Neural cell (in vitro differentiated cells): ENCODE measurements at regions not wholly inside any gene's neighbourhood (a gene's known extent, or its start where the extent isn't known, plus 50 kb on each side); places are given as distances from the start of the nearest gene placed in this dataset.

Source experiments
- H2AFZ ChIP-seq: fragments of 200-600, 300-800 bp; sonication (generic), shearing (Covaris generic); 2 replicates; pipeline ENCODE4 v1.6.0; 2014; ENCODE audit warnings: low read depth, mild to moderate bottlenecking, antibody characterized with exemption, low read length, moderate library complexity
- H3F3A ChIP-seq: fragments of 200-600 bp; shearing (Covaris generic); 2 replicates; pipeline ENCODE4 v1.6.1; 2016; ENCODE audit warnings: mild to moderate bottlenecking, moderate library complexity, mixed read lengths, antibody characterized with exemption, low read length; ENCODE audit not compliant: insufficient read depth, poor library complexity, severe bottlenecking
- H3K27ac ChIP-seq: fragments of 200-600, 300-800 bp; sonication (generic), shearing (Covaris generic); 2 replicates; pipeline ENCODE4 v1.5.1; 2014; ENCODE audit warnings: mild to moderate bottlenecking, low read length, moderate library complexity
- H3K27me3 ChIP-seq: fragments of 300-800, 200-600 bp; sonication (generic), shearing (Covaris generic); 2 replicates; pipeline ENCODE4 v1.6.0; 2014; ENCODE audit warnings: mild to moderate bottlenecking, low read depth, low read length, moderate library complexity; ENCODE audit not compliant: insufficient read depth
- H3K36me3 ChIP-seq: fragments of 300-800, 200-600 bp; sonication (generic), shearing (Covaris generic); 2 replicates; pipeline ENCODE4 v1.5.1; 2014; ENCODE audit warnings: mild to moderate bottlenecking, antibody characterized with exemption, low read length, moderate library complexity; ENCODE audit not compliant: insufficient read depth
- H3K4me2 ChIP-seq: fragments of 300-800, 200-600 bp; sonication (generic), shearing (Covaris generic); 2 replicates; pipeline ENCODE4 v1.6.0; 2014; ENCODE audit warnings: mild to moderate bottlenecking, low read length
- H3K4me3 ChIP-seq: fragments of 300-800, 200-600 bp; sonication (generic), shearing (Covaris generic); 2 replicates; pipeline ENCODE4 v1.5.1; 2014; ENCODE audit warnings: mild to moderate bottlenecking, low read length, moderate library complexity
- H3K79me2 ChIP-seq: fragments of 200-600 bp; shearing (Covaris generic); replicated peaks from 2 replicates; pipeline ENCODE4 v1.6.0; 2014; ENCODE audit warnings: mild to moderate bottlenecking, low read length, moderate library complexity; ENCODE audit not compliant: insufficient read depth
- H3K9ac ChIP-seq: fragments of 300-800, 200-600 bp; sonication (generic), shearing (Covaris generic); 2 replicates; pipeline ENCODE4 v1.6.1; 2016; ENCODE audit warnings: mild to moderate bottlenecking, low read length, mixed read lengths
- H3K9me2 ChIP-seq: fragments of 200-600 bp; shearing (Covaris generic); 2 replicates; pipeline ENCODE4 v1.6.1; 2016; ENCODE audit warnings: mild to moderate bottlenecking, low read length, mixed read lengths; ENCODE audit not compliant: insufficient read depth
- H3K9me3 ChIP-seq: fragments of 200-600, 300-800 bp; sonication (generic), shearing (Covaris generic); 2 replicates; pipeline ENCODE4 v1.6.1; 2016; ENCODE audit warnings: mild to moderate bottlenecking, mixed run types, low read length, moderate library complexity, mixed read lengths
- H4K20me1 ChIP-seq: fragments of 200-600 bp; shearing (Covaris generic); 2 replicates; pipeline ENCODE4 v1.6.1; 2016; ENCODE audit warnings: mild to moderate bottlenecking, mixed run types; ENCODE audit not compliant: insufficient read depth
- EP300 ChIP-seq: fragments of 450-650 bp; conservative IDR thresholded peaks from 2 replicates; pipeline ENCODE4 v1.6.1; 2014; ENCODE audit warnings: antibody characterized with exemption, mild to moderate bottlenecking, moderate library complexity; ENCODE audit not compliant: poor library complexity, severe bottlenecking
- EZH2 ChIP-seq: fragments of 200-600, 300-800 bp; shearing (Covaris generic), sonication (generic); IDR thresholded peaks from 2 replicates; pipeline ENCODE4 v1.6.1; 2014; ENCODE audit warnings: antibody characterized with exemption, low read length, borderline replicate concordance, mild to moderate bottlenecking; ENCODE audit not compliant: insufficient read depth, poor library complexity, severe bottlenecking
- MXI1 ChIP-seq: fragments of 450-650 bp; conservative IDR thresholded peaks from 2 replicates; pipeline ENCODE4 v1.6.1; 2014; ENCODE audit warnings: antibody characterized with exemption, mild to moderate bottlenecking; ENCODE audit not compliant: poor library complexity, severe bottlenecking
- POLR2AphosphoS5 ChIP-seq: IDR thresholded peaks from 2 replicates; pipeline ENCODE4 v1.6.1; 2012
- RAD21 ChIP-seq: fragments of 450-650 bp; conservative IDR thresholded peaks from 2 replicates; pipeline ENCODE4 v1.6.1; 2014; ENCODE audit warnings: antibody characterized with exemption, mild to moderate bottlenecking, moderate library complexity
- SMC3 ChIP-seq: fragments of 450-650 bp; conservative IDR thresholded peaks from 2 replicates; pipeline ENCODE4 v1.6.1; 2014; ENCODE audit warnings: antibody characterized with exemption, mild to moderate bottlenecking, moderate library complexity; ENCODE audit not compliant: poor library complexity
- TAF1 ChIP-seq: IDR thresholded peaks from 2 replicates; pipeline ENCODE4 v1.6.1; 2012; ENCODE audit warnings: low read depth
- TF ChIP-seq, protein P1 (sequence below): fragments of 450-650 bp; IDR thresholded peaks from 2 replicates; pipeline ENCODE4 v1.5.1; 2014; ENCODE audit warnings: antibody characterized with exemption, mild to moderate bottlenecking, moderate library complexity; ENCODE audit not compliant: poor library complexity, severe bottlenecking
- TF ChIP-seq, protein P2 (sequence below): IDR thresholded peaks from 2 replicates; pipeline ENCODE4 v1.6.1; 2012; ENCODE audit warnings: borderline replicate concordance

DNA sequence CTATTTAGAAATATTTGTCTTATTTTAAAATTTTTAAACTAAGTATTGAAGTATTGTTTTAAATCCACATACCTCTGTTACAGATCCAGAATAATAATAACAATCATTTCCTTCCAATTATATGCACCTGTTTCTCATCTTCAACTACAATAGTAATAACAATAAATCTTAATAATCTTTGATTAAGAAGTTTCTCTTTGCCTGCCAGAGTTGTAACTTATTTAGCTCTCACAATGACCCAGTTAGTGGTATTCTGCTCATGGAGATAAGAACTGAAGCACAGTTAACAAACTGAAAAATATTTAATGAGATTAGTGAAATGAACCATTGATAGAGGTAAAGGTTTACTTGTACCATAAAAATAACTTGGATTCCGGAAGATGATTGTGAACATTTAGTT, 796.3 kb downstream of the LUZP2 start:
- Histone ChIP-seq H3K9me3 (no peaks in the 10 kb centered on the region), H3K36me3 (no peaks in the 10 kb centered on the region), H2AFZ (no peak overlapping the region), H3K27me3 (no peaks in the 10 kb centered on the region), H3K9ac (no peak overlapping the region), H3K4me2 (no peak overlapping the region), H3K79me2 (no peaks in the 10 kb centered on the region), H4K20me1 (no peaks in the 10 kb centered on the region), H3F3A (no peaks in the 10 kb centered on the region), H3K27ac (no peak overlapping the region), H3K9me2 (no peaks in the 10 kb centered on the region), H3K4me3 (no peak overlapping the region)
- TF ChIP-seq MXI1 (no peak), SMC3 (no peak)
- TF ChIP-seq, protein P1, sequence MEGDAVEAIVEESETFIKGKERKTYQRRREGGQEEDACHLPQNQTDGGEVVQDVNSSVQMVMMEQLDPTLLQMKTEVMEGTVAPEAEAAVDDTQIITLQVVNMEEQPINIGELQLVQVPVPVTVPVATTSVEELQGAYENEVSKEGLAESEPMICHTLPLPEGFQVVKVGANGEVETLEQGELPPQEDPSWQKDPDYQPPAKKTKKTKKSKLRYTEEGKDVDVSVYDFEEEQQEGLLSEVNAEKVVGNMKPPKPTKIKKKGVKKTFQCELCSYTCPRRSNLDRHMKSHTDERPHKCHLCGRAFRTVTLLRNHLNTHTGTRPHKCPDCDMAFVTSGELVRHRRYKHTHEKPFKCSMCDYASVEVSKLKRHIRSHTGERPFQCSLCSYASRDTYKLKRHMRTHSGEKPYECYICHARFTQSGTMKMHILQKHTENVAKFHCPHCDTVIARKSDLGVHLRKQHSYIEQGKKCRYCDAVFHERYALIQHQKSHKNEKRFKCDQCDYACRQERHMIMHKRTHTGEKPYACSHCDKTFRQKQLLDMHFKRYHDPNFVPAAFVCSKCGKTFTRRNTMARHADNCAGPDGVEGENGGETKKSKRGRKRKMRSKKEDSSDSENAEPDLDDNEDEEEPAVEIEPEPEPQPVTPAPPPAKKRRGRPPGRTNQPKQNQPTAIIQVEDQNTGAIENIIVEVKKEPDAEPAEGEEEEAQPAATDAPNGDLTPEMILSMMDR = no peak

- H3K27ac ChIP-seq = no peak overlapping the region
- no peaks in the 10 kb centered on the region for H4K20me1 ChIP-seq
Measured at GRCh38 chr11:25298450-25298849, 801.6 kb downstream of the LUZP2 start.

DNA sequence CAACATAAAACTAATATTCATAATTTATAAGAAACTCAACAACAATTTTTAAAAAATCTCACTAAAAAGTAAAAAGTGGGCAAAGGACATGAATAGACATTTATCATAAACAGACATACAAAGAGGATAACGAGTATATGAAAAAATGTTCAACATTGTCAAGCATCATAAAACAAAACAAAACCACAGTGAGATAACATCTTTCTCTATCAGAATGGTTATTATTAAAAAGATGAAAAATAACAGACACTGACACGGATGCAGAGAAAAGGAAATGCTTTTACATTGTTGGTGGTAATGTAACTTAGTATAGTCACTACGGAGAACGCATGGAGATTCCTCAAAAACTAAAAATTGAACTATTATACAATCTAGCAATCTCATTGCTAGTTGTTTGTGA, 813.0 kb downstream of the LUZP2 start:
- no peaks in the 10 kb centered on the region for H3K79me2 ChIP-seq
- H2AFZ ChIP-seq = no peak overlapping the region
- no peak for TF ChIP-seq TAF1
- TF ChIP-seq SMC3 = no peak
- no peak for TF ChIP-seq EZH2
- TF ChIP-seq, protein P2, sequence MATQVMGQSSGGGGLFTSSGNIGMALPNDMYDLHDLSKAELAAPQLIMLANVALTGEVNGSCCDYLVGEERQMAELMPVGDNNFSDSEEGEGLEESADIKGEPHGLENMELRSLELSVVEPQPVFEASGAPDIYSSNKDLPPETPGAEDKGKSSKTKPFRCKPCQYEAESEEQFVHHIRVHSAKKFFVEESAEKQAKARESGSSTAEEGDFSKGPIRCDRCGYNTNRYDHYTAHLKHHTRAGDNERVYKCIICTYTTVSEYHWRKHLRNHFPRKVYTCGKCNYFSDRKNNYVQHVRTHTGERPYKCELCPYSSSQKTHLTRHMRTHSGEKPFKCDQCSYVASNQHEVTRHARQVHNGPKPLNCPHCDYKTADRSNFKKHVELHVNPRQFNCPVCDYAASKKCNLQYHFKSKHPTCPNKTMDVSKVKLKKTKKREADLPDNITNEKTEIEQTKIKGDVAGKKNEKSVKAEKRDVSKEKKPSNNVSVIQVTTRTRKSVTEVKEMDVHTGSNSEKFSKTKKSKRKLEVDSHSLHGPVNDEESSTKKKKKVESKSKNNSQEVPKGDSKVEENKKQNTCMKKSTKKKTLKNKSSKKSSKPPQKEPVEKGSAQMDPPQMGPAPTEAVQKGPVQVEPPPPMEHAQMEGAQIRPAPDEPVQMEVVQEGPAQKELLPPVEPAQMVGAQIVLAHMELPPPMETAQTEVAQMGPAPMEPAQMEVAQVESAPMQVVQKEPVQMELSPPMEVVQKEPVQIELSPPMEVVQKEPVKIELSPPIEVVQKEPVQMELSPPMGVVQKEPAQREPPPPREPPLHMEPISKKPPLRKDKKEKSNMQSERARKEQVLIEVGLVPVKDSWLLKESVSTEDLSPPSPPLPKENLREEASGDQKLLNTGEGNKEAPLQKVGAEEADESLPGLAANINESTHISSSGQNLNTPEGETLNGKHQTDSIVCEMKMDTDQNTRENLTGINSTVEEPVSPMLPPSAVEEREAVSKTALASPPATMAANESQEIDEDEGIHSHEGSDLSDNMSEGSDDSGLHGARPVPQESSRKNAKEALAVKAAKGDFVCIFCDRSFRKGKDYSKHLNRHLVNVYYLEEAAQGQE = no peak
- no peak for TF ChIP-seq EP300
- no peak for TF ChIP-seq MXI1
- no peak for TF ChIP-seq RAD21
- no peak for TF ChIP-seq POLR2AphosphoS5
- TF ChIP-seq, protein P1 = no peak
- H3K9me2 ChIP-seq = no peaks in the 10 kb centered on the region
- H4K20me1 ChIP-seq = no peaks in the 10 kb centered on the region
- no peaks in the 10 kb centered on the region for H3F3A ChIP-seq
- no peaks in the 10 kb centered on the region for H3K9me3 ChIP-seq
- no peak overlapping the region for H3K9ac ChIP-seq
- no peaks in the 10 kb centered on the region for H3K36me3 ChIP-seq
- H3K4me3 ChIP-seq = no peak overlapping the region
- no peak overlapping the region for H3K27ac ChIP-seq
- H3K27me3 ChIP-seq = no peaks in the 10 kb centered on the region
- H3K4me2 ChIP-seq = no peak overlapping the region

More at GRCh38 chr11:25298450-25298849, 801.6 kb downstream of the LUZP2 start:
- Histone ChIP-seq H3K27me3 (no peaks in the 10 kb centered on the region), H3K36me3 (no peaks in the 10 kb centered on the region), H2AFZ (no peak overlapping the region), H3K9me3 (no peaks in the 10 kb centered on the region), H3K9ac (no peak overlapping the region), H3F3A (no peaks in the 10 kb centered on the region), H3K79me2 (no peaks in the 10 kb centered on the region), H3K4me2 (no peak overlapping the region), H3K4me3 (no peak overlapping the region), H3K9me2 (no peaks in the 10 kb centered on the region)
- TF ChIP-seq MXI1 = no peak
